B cell (primary cell): ENCODE measurements at regions not wholly inside any gene's neighbourhood (a gene's known extent, or its start where the extent isn't known, plus 50 kb on each side); places are given as distances from the start of the nearest gene placed in this dataset.

Experiments
- CTCF ChIP-seq: fragments of 200-600 bp; IDR thresholded peaks from one replicate; pipeline ENCODE4 v1.8.0; 2022; ENCODE audit warnings: antibody characterized with exemption, mild to moderate bottlenecking
- EZH2 ChIP-seq: IDR thresholded peaks from 2 replicates; pipeline ENCODE4 v1.6.1; 2012; ENCODE audit warnings: borderline replicate concordance, low read depth, mild to moderate bottlenecking, moderate library complexity, low read length; ENCODE audit not compliant: insufficient read depth, poor library complexity, severe bottlenecking

GRCh38 chr7:54245020-54245419 lies 297.2 kb upstream of the VSTM2A start:
- no peak for TF ChIP-seq CTCF
- TF ChIP-seq EZH2: no peak
